ENCODE measurements at regions not wholly inside any gene's neighbourhood (a gene's known extent, or its start where the extent isn't known, plus 50 kb on each side); places are given as distances from the start of the nearest gene placed in this dataset.

DNA sequence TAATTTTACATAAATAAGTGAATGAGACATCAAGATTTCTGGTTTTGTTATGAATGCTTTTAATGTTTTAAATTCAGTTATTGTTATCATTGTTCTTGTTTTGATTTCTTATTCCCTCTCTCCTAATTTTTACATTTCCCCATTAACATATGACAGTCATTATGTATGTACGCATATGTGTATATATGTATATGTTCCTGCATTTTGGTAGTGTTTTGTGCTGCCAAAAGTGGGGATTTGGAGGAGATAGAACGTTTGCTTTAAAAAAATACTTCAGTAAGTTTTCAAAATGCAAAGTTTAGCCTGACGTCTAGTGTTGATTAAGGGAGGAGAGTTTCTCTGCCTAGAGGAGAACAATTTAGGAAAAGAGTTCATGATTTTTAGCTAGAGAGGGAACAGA lies 385.2 kb downstream of the EPHA4 start:
- DNase-seq (ENCODE audit: low read depth) = no peak
- H3K4me3 ChIP-seq (ENCODE audit: low read depth, low read length) = no peak overlapping the region
- TF ChIP-seq, protein P1, sequence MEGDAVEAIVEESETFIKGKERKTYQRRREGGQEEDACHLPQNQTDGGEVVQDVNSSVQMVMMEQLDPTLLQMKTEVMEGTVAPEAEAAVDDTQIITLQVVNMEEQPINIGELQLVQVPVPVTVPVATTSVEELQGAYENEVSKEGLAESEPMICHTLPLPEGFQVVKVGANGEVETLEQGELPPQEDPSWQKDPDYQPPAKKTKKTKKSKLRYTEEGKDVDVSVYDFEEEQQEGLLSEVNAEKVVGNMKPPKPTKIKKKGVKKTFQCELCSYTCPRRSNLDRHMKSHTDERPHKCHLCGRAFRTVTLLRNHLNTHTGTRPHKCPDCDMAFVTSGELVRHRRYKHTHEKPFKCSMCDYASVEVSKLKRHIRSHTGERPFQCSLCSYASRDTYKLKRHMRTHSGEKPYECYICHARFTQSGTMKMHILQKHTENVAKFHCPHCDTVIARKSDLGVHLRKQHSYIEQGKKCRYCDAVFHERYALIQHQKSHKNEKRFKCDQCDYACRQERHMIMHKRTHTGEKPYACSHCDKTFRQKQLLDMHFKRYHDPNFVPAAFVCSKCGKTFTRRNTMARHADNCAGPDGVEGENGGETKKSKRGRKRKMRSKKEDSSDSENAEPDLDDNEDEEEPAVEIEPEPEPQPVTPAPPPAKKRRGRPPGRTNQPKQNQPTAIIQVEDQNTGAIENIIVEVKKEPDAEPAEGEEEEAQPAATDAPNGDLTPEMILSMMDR (conservative IDR thresholded peaks at IDR 0.05; ENCODE audit: low read depth, low read length) = no peak

DNA sequence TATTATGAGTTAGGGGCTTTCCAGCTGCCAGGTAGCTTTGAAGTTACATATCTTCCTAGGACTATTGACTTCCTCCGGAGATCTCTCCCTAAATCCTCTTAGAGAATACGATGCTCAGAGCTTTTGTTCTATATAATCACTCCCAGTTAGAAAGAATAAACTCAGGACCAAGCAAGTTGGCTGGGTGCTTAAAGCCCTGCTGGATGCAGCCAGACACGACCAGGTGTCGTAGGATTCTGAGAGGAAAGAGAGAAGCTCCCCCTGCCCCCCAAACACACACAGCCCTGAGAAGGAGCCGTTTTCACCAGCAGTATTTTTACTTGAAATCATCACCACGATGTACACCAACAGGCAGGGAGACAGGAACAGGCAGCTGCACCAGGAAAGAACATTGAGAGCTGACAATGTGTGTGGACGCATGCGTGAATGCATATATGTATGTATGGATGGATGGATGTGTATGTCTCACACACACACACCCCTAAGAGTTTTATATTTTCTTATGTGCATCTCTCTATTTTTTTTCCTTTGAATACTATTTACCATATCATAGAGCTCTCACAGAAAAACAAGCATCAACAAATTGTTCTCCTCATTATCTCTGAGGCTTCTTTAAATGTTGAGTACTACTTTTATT lies 382.6 kb downstream of the EPHA4 start:
- H3K4me3 ChIP-seq (ENCODE audit: low read depth, low read length) = no peak overlapping the region
- no peak for DNase-seq (ENCODE audit: low read depth)
- TF ChIP-seq, protein P1 (conservative IDR thresholded peaks at IDR 0.05; ENCODE audit: low read depth, low read length) = no peak

DNA sequence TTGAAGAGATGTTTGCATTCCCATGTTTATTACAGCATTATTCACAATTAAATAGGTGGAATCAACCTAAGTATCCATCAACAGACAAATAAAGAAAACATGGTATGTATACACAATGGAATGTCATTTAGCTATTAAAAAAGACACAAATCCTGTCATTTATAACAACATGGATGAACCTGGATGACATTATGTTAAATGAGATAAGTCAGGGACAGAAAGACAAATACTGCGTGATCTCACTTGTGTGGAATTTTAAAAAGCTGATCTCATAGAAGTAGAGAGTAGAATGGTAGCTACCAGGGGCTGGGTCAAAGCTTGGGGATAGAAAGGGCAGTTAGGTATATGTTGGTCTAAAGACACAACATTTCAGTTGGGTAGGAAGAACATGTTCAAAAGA lies 376.3 kb downstream of the EPHA4 start:
- DNase-seq (ENCODE audit: low read depth) = no peak
- TF ChIP-seq, protein P1 (conservative IDR thresholded peaks at IDR 0.05; ENCODE audit: low read depth, low read length) = no peak
- H3K4me3 ChIP-seq (ENCODE audit: low read depth, low read length) = no peak overlapping the region

DNA sequence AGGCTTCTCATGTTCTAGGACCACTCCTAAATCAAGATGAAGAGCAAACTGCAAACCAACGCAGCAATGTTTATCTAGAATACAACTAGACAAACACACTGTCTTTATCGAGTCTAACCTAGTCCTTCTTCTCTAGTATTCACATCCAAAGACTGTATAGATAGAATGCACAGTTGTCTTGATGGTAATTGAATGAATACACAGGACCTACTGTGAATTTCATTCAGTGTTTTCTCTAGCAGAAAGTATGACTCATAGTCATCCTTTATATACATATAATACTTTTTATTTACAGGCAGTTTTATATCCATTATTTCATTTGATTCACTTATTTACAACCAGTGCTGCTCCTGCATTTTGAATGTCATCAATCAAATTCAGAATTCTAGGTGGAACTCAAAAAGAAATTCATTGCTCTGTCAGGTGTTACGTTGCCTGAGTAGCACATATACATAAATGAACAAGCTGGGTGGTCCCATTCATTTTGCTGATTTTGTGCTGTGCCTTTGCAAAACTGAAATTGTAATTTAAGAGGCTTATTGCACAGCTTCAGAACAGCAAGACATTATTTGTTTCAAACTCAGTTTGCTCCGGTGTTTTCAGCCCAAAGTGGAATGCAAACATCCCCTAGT lies 374.8 kb downstream of the EPHA4 start:
- DNase-seq (ENCODE audit: low read depth) = no peak

DNA sequence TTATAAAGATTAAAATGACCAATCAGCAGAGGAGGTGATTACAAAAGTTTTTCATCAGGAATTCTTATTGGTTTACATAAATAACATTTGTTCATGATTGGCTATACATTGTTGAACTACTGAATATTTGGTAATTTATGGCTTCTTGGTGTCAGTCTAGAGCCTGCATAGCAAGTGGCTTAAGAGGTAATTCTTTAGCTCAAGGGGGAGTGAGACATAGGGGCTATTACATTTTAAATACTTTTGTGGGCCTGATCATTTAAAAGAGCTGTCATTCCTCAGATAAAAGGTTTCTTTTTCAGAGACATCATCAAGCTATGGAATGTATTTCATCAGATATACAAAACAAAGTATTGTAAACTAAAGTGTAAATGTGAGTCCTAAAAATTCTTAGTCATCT lies 373.8 kb downstream of the EPHA4 start:
- DNase-seq (ENCODE audit: low read depth) = no peak
- TF ChIP-seq, protein P1 (conservative IDR thresholded peaks at IDR 0.05; ENCODE audit: low read depth, low read length) = no peak
- no peak overlapping the region for H3K4me3 ChIP-seq (ENCODE audit: low read depth, low read length)

More for the DNA sequence above, 374.8 kb downstream of the EPHA4 start:
- TF ChIP-seq, protein P1 (conservative IDR thresholded peaks at IDR 0.05; ENCODE audit: low read depth, low read length) = no peak
- no peak overlapping the region for H3K4me3 ChIP-seq (ENCODE audit: low read depth, low read length)

GRCh38 chr2:221200184-221200839 lies 371.8 kb downstream of the EPHA4 start:
- TF ChIP-seq, protein P1 (conservative IDR thresholded peaks at IDR 0.05; ENCODE audit: low read depth, low read length) = no peak
- no peak for DNase-seq (ENCODE audit: low read depth)
- no peak overlapping the region for H3K4me3 ChIP-seq (ENCODE audit: low read depth, low read length)

Measured in choroid plexus epithelial cell (primary cell).